Spinal cord (tissue), 9 donors: ENCODE measurements at regions not wholly inside any gene's neighbourhood (a gene's known extent, or its start where the extent isn't known, plus 50 kb on each side); places are given as distances from the start of the nearest gene placed in this dataset.

ENCODE experiments used
- DNase-seq, 6 donors: peaks; one replicate each; pipeline versions ENCODE4 v3.0.0 to v3.0.0-alpha.2; 2013 to 2015; ENCODE audit warnings: low spot score in 6 of 6, low read depth in 4 of 6
- H3K27ac ChIP-seq: one replicate; pipeline ENCODE4 v1.5.1; 2013; ENCODE audit warnings: low read depth, low read length, control low read depth
- H3K27me3 ChIP-seq: one replicate; pipeline ENCODE4 v1.6.1; 2013; ENCODE audit warnings: low read length; ENCODE audit not compliant: control insufficient read depth, insufficient read depth
- H3K36me3 ChIP-seq: one replicate; pipeline ENCODE4 v1.6.1; 2013; ENCODE audit warnings: low read length; ENCODE audit not compliant: control insufficient read depth, insufficient read depth
- H3K4me1 ChIP-seq: one replicate; pipeline ENCODE4 v1.6.1; 2013; ENCODE audit warnings: low read length; ENCODE audit not compliant: control insufficient read depth, insufficient read depth
- H3K4me3 ChIP-seq: one replicate; pipeline ENCODE4 v1.5.1; 2013; ENCODE audit warnings: low read depth, low read length, control low read depth
- H3K9me3 ChIP-seq: one replicate; pipeline ENCODE4 v1.6.1; 2013; ENCODE audit warnings: low read length; ENCODE audit not compliant: control insufficient read depth, insufficient read depth
- WGBS: methylation state at CpG from one replicate; pipeline ENCODE4 v1.1.5; 2013; ENCODE audit warnings: missing lambda C conversion rate; ENCODE audit not compliant: insufficient coverage; 5-methylcytosine and 5-hydroxymethylcytosine counted together
- donor health status: healthy.

DNA sequence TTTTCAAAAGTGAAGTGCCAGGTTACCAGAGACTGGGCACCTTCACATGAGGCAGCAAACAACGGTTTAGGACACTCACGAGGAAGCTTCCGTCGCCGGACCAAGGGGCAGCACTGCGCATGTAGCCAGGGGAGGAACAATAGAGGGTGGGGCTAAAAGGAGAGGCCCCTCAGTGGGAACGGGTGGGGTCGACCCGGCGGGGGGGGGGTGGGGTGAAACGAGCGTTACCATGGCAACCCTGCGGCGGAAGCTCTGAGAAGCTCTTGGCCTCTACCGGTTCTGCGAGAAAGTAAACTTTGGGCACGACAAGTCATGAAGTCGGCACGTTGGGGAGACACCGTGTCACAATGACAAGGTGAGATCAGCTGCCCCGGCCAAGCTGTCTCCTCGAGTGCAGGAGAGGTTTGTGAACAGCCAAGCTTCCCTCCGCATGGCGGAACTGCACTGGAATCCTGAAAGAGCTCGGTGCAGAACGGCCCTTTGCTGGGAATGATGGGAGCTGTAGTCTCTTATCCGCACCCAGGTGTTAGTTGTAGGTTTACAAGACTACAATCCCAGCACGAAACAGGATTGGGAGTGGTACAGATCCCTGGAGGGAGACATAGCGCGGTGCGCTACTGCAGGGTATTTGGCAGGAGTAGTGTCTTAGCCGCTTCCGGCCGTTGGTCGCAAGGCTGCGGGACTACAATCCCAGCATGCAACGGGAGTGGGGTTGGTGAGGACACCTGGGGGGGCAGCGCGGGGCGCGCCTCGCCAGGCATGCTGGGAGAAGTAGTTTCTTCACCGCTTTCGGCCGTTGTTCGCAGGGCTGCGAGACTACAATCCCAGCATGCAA, 72.8 kb upstream of the ZNF722 start:
- WGBS = 6% methylated on average over 46 of the region's 47 CpGs
- Histone ChIP-seq H3K9me3 (peaks cover 14% of the 10 kb centered on the region), H3K4me3 (no peak overlapping the region), H3K27me3 (no peaks in the 10 kb centered on the region), H3K4me1 (no peaks in the 10 kb centered on the region), H3K27ac (no peak overlapping the region), H3K36me3 (no peaks in the 10 kb centered on the region)
- peak in 1 of 6 donors; percentile 58 for DNase-seq

DNA sequence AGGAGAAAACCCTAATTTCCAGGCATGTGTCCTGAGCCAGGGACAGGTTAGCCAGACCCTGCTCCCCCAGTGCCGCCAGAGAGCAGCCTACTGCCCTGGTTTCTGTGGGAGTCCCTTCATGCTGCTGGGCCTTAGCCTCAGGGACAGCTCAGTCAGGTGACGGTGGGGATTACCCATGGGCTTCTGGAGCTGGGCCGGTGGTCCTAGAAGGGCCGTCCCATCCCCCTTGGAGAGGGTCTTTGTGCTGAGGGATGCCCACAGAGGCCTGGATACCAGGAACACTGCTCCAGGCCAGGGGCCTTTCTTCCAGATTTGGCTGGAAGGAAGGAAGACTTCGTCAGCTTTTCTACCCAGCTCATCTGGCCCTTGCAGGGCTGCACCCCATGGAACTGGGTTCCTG, 71.4 kb upstream of the ZNF722 start:
- Histone ChIP-seq H3K4me1 (no peaks in the 10 kb centered on the region), H3K4me3 (no peak overlapping the region), H3K36me3 (no peaks in the 10 kb centered on the region), H3K9me3 (peaks cover 13% of the 10 kb centered on the region), H3K27ac (no peak overlapping the region), H3K27me3 (no peaks in the 10 kb centered on the region)
- WGBS = 69% methylated on average over 5 of the region's 5 CpGs
- DNase-seq = no peak

DNA sequence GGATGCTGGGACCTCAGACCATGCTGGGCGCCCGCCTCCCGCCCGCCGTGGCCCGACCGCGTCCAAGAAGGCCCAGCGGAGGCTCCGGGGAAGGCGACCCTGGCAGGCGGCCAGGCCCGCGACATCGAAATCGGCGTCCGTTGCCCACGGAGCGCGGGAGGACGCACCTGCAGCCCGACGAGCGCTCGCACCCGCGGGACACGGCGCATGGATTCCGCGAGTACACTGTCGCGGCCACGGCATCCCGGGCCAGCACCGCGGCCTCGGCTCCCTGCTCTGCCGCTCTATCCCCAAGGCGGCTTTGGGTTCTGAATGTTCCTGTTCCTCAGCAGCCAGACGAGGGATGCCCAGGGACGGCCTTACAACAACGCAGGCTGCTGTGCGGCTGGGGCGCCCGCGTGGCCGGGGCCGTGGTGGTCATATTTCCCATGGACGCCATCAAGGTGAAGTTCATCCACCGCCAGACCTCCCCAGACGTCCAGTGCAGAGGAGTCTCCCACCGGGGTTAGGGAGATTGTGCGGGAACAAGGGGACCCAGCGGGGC, 67.5 kb upstream of the ZNF722 start:
- no peaks in the 10 kb centered on the region for H3K4me1 ChIP-seq
- H3K9me3 ChIP-seq = peaks cover 13% of the 10 kb centered on the region
- no peaks in the 10 kb centered on the region for H3K27me3 ChIP-seq
- no peak for DNase-seq
- no peaks in the 10 kb centered on the region for H3K36me3 ChIP-seq
- H3K4me3 ChIP-seq = no peak overlapping the region
- WGBS = 47% methylated on average over 54 of the region's 56 CpGs
- H3K27ac ChIP-seq = no peak overlapping the region

DNA sequence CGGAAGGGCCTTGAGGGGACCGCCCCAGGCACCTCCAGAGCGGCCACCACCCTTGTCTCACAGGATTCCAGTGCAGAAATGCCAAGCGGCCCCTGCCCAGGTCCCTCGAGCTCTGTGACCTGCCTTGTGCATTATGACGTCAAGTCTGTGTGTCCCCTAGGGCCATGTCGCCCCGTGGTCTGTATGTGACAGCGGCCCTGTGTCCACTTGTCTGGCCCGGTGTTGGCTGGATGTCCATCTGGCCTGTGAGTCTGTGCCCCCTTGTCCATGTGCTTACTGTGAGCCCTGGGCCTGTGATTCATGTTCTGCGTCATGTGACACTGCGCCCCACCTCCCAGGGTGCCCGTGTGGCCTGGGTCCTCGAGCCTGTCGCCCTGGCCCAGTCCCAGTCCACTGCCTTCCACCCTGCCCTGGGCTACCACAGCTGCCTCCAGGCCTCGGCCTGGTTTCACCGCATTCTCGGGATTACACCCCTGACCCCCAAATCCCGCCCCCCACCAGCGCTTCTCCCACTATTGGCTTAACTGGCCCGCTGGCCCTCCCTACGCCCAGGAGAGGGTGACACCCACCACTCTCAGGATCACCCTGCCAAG, 66.6 kb upstream of the ZNF722 start:
- Histone ChIP-seq H3K9me3 (peaks cover 11% of the 10 kb centered on the region), H3K36me3 (no peaks in the 10 kb centered on the region), H3K4me1 (no peaks in the 10 kb centered on the region), H3K27me3 (no peaks in the 10 kb centered on the region), H3K27ac (no peak overlapping the region), H3K4me3 (no peak overlapping the region)
- 85% methylated on average over 17 of the region's 22 CpGs for WGBS
- DNase-seq = no peak
